B cell (primary cell): ENCODE measurements at regions not wholly inside any gene's neighbourhood (a gene's known extent, or its start where the extent isn't known, plus 50 kb on each side); places are given as distances from the start of the nearest gene placed in this dataset.

Experiments
- ATAC-seq: fragments of 200-7000 bp; cut with Tn5 transposase; one replicate; pipeline ENCODE4 v1.10.0; 2021; ENCODE audit warnings: low read depth, mild to moderate bottlenecking, moderate number of reproducible peaks, moderate library complexity
- CTCF ChIA-PET: fragments of 350-600 bp; sonication (Branson Sonifier 250); formaldehyde crosslinking; loops from one replicate; lab custom pipeline; 2021; ENCODE audit warnings: antibody characterized with exemption, inconsistent platforms; lab: Charles Lee
- POLR2A ChIA-PET: fragments of 350-600 bp; sonication (Branson Sonifier 250); formaldehyde crosslinking; loops from one replicate; lab custom pipeline; 2021; ENCODE audit warnings: antibody characterized with exemption; lab: Charles Lee
- DNase-seq: peaks from one replicate; pipeline ENCODE4 v3.0.0; 2013
- H2AFZ ChIP-seq: 2 replicates; pipeline ENCODE4 v1.6.1; 2012; ENCODE audit warnings: mild to moderate bottlenecking, low read depth, low read length; ENCODE audit not compliant: insufficient read depth, poor library complexity, severe bottlenecking
- H3K27ac ChIP-seq, 2 donors: 1 replicate in 1 of 2; 2 replicates in 1 of 2; pipeline ENCODE4 v1.5.1; 2012 to 2013; ENCODE audit warnings: low read length in 2 of 2, mild to moderate bottlenecking in 2 of 2, moderate library complexity in 1 of 2
- H3K27me3 ChIP-seq, 4 experiments: fragments of 200-600 bp in 1 of 4; sonication (generic) in 1 of 4; replicated peaks in 1 of 4; 1 replicate in 2 of 4; 2 replicates in 2 of 4; pipeline versions ENCODE4 v1.6.1 to v1.7.0; 2013 to 2016; ENCODE audit warnings: low read length in 3 of 4, mild to moderate bottlenecking in 2 of 4, mixed read lengths in 1 of 4, moderate library complexity in 1 of 4; ENCODE audit not compliant: insufficient read depth in 4 of 4, control insufficient read depth in 3 of 4; ENCODE audit errors: control extremely low read depth in 1 of 4
- H3K36me3 ChIP-seq, 2 experiments: replicated peaks in 1 of 2; 1 replicate in 1 of 2; 2 replicates in 1 of 2; pipeline versions ENCODE4 v1.6.1 to v1.7.1; 2013; ENCODE audit warnings: low read length in 1 of 2; ENCODE audit not compliant: insufficient read depth in 2 of 2, control insufficient read depth in 1 of 2; ENCODE audit errors: control extremely low read depth in 1 of 2, extremely low read depth in 1 of 2
- H3K4me1 ChIP-seq, 2 donors: fragments of 200-600 bp in 1 of 2; sonication (generic) in 1 of 2; 1 replicate in 1 of 2; 2 replicates in 1 of 2; pipeline versions ENCODE4 v1.5.1 to v1.6.1; 2013 to 2017; ENCODE audit warnings: low read length in 2 of 2; ENCODE audit not compliant: control insufficient read depth in 2 of 2, insufficient read depth in 2 of 2
- H3K4me2 ChIP-seq: replicated peaks from 2 replicates; pipeline ENCODE3; 2012; ENCODE audit warnings: mild to moderate bottlenecking, low read depth, low read length; ENCODE audit not compliant: poor library complexity, severe bottlenecking
- H3K4me3 ChIP-seq, 5 experiments: fragments of 200-600 bp in 1 of 5; sonication (generic) in 1 of 5; 1 replicate in 3 of 5; 2 replicates in 2 of 5; pipeline versions ENCODE4 v1.5.1 to v1.7.0; 2011 to 2016; ENCODE audit warnings: low read length in 4 of 5, mild to moderate bottlenecking in 4 of 5, low read depth in 2 of 5, control low read depth in 1 of 5, moderate library complexity in 1 of 5; ENCODE audit not compliant: insufficient read depth in 1 of 5; ENCODE audit errors: control extremely low read depth in 1 of 5, extremely low read depth in 1 of 5
- H3K79me2 ChIP-seq: fragments of 200-600 bp; sonication (generic); one replicate; pipeline ENCODE4 v1.6.0; 2016; ENCODE audit warnings: low read length; ENCODE audit not compliant: control insufficient read depth, insufficient read depth
- H3K9ac ChIP-seq: fragments of 200-600 bp; sonication (generic); 2 replicates; pipeline ENCODE4 v1.6.1; 2017; ENCODE audit warnings: mild to moderate bottlenecking, low read length, moderate library complexity
- H3K9me3 ChIP-seq, 3 donors: one replicate each; pipeline versions ENCODE4 v1.6.1 to v1.7.1; 2013; ENCODE audit warnings: low read length in 2 of 3; ENCODE audit not compliant: control insufficient read depth in 2 of 3, insufficient read depth in 1 of 3; ENCODE audit errors: control extremely low read depth in 1 of 3
- H4K20me1 ChIP-seq: 2 replicates; pipeline ENCODE4 v1.6.0; 2012; ENCODE audit warnings: mild to moderate bottlenecking, low read length; ENCODE audit not compliant: insufficient read depth, control insufficient read depth, poor library complexity, severe bottlenecking
- H3K27ac Mint-ChIP-seq: one replicate; pipeline ENCODE4 v1.8.0; 2021; ENCODE audit warnings: mixed read lengths
- H3K27me3 Mint-ChIP-seq: one replicate; pipeline ENCODE4 v1.8.0; 2021; ENCODE audit warnings: mixed read lengths
- H3K4me1 Mint-ChIP-seq: one replicate; pipeline ENCODE4 v1.8.0; 2021; ENCODE audit warnings: mixed read lengths
- H3K4me3 Mint-ChIP-seq: one replicate; pipeline ENCODE4 v1.8.0; 2021; ENCODE audit warnings: mixed read lengths
- H3K9me3 Mint-ChIP-seq: one replicate; pipeline ENCODE4 v1.8.0; 2022; ENCODE audit warnings: mixed read lengths; ENCODE audit not compliant: insufficient read depth
- CTCF ChIP-seq: fragments of 200-600 bp; IDR thresholded peaks from one replicate; pipeline ENCODE4 v1.8.0; 2022; ENCODE audit warnings: antibody characterized with exemption, mild to moderate bottlenecking
- EZH2 ChIP-seq: IDR thresholded peaks from 2 replicates; pipeline ENCODE4 v1.6.1; 2012; ENCODE audit warnings: borderline replicate concordance, low read depth, mild to moderate bottlenecking, moderate library complexity, low read length; ENCODE audit not compliant: insufficient read depth, poor library complexity, severe bottlenecking
- WGBS: methylation state at CpG from one replicate; pipeline ENCODE4 v1.1.5; 2013; ENCODE audit warnings: missing lambda C conversion rate; ENCODE audit not compliant: insufficient coverage; 5-methylcytosine and 5-hydroxymethylcytosine counted together
- intact Hi-C: fragments of 100-400 bp; cut with micrococcal nuclease; formaldehyde crosslinking; loops from one replicate; pipeline ENCODE4 v1.10.0; 2022

- Histone ChIP-seq H3K27ac (no peak overlapping the region), H3K9ac (no peak overlapping the region), H4K20me1 (no peaks in the 10 kb centered on the region), H3K9me3 (no peaks in the 10 kb centered on the region), H3K4me2 (no peak overlapping the region), H2AFZ (no peak overlapping the region), H3K4me3 (no peak overlapping the region), H3K27me3 (peaks cover 0 to 4% (median 0%) of the 10 kb centered on the region in 4 experiments), H3K79me2 (no peaks in the 10 kb centered on the region), H3K36me3 (no peaks in the 10 kb centered on the region), H3K4me1 (peaks cover 7 to 10% of the 10 kb centered on the region in 2 donors)
- intact Hi-C loops, result loop anchor here (5.0 kb wide), 1 partner anchor 833 kb away; no protein-coding TSS in a partner anchor
- peaks cover 10% of the 10 kb centered on the region for H3K4me1 Mint-ChIP-seq
- no peak for ATAC-seq
- POLR2A ChIA-PET, result no interaction called here
- CTCF ChIA-PET, result interaction anchor here (1.7 to 4.7 kb wide), 2 partner anchors 51 to 642 kb away, joined by 6 to 33 read pairs; no protein-coding TSS in a partner anchor
- no peaks in the 10 kb centered on the region for H3K9me3 Mint-ChIP-seq
- TF ChIP-seq EZH2 (no peak), CTCF (no peak)
- no peak overlapping the region for H3K27ac Mint-ChIP-seq
- peaks cover 6% of the 10 kb centered on the region for H3K27me3 Mint-ChIP-seq
- no CpG with 5 or more reads among the region's 2 CpGs for WGBS
- no peak for DNase-seq
- no peak overlapping the region for H3K4me3 Mint-ChIP-seq
Measured at GRCh38 chr4:138039010-138039409, 203.1 kb downstream of the SLC7A11 start.

DNA sequence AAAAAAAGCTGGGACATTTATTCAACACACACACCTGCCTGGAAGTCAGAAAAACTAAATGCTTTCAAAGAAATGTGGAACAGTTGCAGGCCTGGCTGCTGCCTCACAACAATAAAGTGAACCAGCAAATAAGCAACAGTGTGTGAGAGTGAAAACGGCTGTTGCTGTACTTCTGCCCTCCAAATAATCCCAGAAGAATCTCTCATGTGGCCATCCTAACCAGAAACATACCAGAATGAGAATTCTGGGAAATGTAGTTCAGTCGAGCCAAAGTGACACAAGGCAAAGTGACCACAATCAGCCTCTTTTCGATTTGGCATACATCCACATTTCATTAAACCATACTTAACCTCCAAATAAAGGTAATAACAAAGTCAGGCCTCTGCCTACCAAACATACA lies 204.5 kb downstream of the SLC7A11 start:
- H3K9me3 Mint-ChIP-seq, result no peaks in the 10 kb centered on the region
- CTCF ChIA-PET, result interaction anchor here (0.9 to 4.7 kb wide), 4 partner anchors 36 to 643 kb away, joined by 3 to 33 read pairs (median 12); no protein-coding TSS in a partner anchor
- ATAC-seq (no peak), DNase-seq (no peak)
- WGBS, result 78% methylated on average over 3 of the region's 3 CpGs
- no peak overlapping the region for H3K27ac ChIP-seq
- TF ChIP-seq CTCF (no peak), EZH2 (no peak)
- POLR2A ChIA-PET, result no interaction called here
- no peaks in the 10 kb centered on the region for H3K79me2 ChIP-seq
- H3K9me3 ChIP-seq, result no peaks in the 10 kb centered on the region
- H4K20me1 ChIP-seq, result no peaks in the 10 kb centered on the region
- H3K4me1 Mint-ChIP-seq, result peaks cover 10% of the 10 kb centered on the region
- no peak overlapping the region for H3K4me3 ChIP-seq
- intact Hi-C loops, result loop anchor here (5.0 kb wide), 1 partner anchor 835 kb away; no protein-coding TSS in a partner anchor
- no peak overlapping the region for H3K9ac ChIP-seq
- H3K27ac Mint-ChIP-seq, result no peak overlapping the region
- H3K36me3 ChIP-seq, result no peaks in the 10 kb centered on the region
- H3K4me1 ChIP-seq, result peaks cover 7 to 10% of the 10 kb centered on the region in 2 donors
- no peak overlapping the region for H3K4me2 ChIP-seq
- H2AFZ ChIP-seq, result no peak overlapping the region
- no peak overlapping the region for H3K4me3 Mint-ChIP-seq
- H3K27me3 Mint-ChIP-seq, result peaks cover 6% of the 10 kb centered on the region
- no peaks in the 10 kb centered on the region for H3K27me3 ChIP-seq
